Putamen (tissue), 1 donor: ENCODE measurements at regions not wholly inside any gene's neighbourhood (a gene's known extent, or its start where the extent isn't known, plus 50 kb on each side); places are given as distances from the start of the nearest gene placed in this dataset.
"Not testable (repeated sequence)": the region's sequence is repeated elsewhere in the genome, so short reads cannot be mapped to it uniquely, and the experiment has no call there.

Source experiments
- DNase-seq: peaks from one replicate; pipeline ENCODE4 v3.0.0-alpha.2; 2016; ENCODE audit warnings: low spot score

- no peak for DNase-seq
These were observed 223.2 kb downstream of the MTHFS start for GRCh38 chr15:79673416-79674123.

DNA sequence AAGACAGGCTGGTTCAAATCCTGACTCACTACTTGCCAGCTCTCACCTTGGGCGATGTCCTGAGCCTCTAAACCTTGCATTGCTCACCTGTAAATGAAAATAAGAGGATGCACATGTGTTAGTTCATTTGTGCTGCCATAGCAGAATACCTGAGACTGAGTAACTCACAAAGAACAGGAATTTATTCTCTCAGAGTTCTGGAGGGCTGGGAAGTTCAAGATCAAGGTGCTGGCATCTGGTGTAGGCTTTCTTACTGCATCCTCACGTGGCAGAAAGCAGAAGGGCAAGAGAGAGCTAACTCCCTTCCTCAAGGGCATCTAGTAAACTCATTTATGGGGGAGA is 222.7 kb downstream of the MTHFS start:
- no peak for DNase-seq

GRCh38 chr15:79675982-79676381 is 220.8 kb downstream of the MTHFS start:
- no peak for DNase-seq

- DNase-seq: no peak
These were observed 220.2 kb downstream of the MTHFS start for GRCh38 chr15:79676621-79677020.

DNA sequence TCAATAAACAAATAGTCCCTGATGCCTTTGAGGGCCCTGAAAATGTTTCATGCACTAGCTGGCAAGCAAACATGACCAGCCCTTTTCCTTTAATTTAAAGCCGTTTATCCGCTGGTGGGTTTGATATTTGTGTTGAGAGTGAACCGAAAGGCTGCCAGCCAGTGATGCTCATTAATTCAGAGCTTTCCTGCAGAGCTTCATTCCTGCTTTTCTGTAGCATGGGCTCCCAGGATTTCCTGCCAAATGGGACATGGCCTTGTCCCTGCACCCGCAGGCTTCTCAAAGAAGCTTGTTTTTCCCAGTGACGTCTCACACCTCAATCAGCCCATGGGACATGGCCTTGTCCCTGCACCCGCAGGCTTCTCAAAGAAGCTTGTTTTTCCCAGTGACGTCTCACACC is 219.6 kb downstream of the MTHFS start:
- DNase-seq: no peak

- DNase-seq: no peak
These were observed 218.6 kb downstream of the MTHFS start for GRCh38 chr15:79678032-79678701.

GRCh38 chr15:79680720-79681119 is 216.1 kb downstream of the MTHFS start:
- no peak for DNase-seq

DNA sequence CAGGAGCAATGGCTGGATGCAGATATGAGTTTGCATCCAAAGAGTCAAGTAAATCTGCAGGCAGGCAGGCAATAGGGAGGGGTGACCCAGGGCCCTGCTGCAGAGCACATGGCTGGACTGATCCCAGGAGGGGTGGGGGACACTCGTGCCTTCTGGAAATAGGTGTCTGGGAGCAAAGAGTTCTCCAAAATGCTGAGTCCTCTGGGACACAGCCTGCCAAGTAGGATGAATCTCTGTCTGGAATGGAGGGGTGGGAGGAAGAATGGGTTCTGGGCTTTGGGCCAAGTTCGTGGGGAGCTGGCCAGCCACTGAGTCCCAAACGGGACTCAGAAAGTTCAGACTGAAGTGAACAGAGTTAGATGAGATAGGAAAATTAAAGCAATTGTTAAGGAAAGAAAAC is 214.5 kb downstream of the MTHFS start:
- peak; percentile 5 for DNase-seq

DNA sequence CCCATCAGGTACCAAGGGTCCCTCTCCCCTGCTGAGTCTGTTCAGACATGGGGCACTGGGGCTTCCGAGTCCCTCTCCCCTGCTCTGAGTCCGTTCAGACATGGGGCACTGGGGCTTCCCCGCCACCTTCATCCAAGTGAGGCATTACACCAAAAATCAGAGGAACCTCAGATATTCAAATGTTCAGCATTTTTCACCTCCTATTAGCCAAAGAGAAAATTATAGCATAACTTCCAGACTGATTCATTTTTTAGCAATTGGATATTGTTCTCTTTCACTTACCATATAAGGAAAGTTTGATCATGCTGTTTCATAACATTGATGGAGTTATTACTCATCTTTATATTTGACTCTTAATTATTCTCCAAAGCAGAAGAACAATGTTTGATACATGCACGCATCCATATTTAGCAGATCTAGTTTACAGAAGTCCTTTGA is 213.9 kb downstream of the MTHFS start:
- no peak for DNase-seq

- DNase-seq: no peak
These were observed 207.8 kb downstream of the MTHFS start for GRCh38 chr15:79689030-79689429.

DNA sequence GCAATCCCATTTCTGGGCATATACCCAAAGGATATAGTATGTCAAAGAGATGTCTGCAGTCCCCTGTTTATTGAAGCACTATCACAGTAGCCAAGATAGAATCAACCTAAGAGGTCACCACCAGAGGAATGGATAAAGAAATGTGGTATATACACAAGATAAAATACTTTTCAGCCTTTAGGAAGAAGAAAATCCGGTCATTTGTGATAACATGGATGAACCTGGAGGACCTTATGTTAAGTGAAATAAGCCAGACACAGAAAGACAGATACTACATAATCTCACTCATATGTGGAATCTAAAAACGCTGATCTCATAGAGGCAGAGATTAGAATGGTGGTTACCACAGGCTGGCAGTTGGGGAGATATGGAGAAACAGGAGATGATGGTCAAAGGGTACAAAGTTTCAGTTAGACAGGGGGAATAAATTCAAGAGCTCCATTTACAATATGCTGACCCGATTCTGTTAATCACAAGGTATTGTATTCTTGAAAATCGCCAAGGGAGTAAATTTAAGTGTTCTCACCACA is 195.8 kb downstream of the MTHFS start:
- DNase-seq: no peak

- DNase-seq: no peak
These were observed 194.2 kb downstream of the MTHFS start for GRCh38 chr15:79702621-79703020.

- DNase-seq: no peak
These were observed 175.6 kb downstream of the MTHFS start for GRCh38 chr15:79721256-79721655.

DNA sequence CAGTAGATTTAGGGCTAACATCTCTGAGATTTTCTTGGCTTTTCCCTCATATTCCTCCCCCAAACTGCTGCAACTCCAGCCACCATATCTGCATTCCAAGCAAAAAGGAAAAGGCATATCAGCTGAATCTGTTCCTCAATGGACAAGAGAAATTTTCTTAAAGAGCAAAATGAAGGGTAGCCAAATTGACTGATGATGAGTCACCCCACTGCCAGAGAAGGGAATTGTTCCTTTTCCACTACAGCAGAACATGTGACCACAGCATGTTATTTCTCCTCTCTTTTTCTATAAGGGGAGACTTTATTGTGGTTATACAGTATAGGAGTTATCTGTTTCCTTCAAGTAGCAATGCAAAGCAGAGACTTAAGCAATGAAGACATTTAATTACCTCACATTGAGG is 172.5 kb downstream of the MTHFS start:
- DNase-seq: no peak

GRCh38 chr15:79724804-79725203 is 172.0 kb downstream of the MTHFS start:
- DNase-seq: no peak

DNA sequence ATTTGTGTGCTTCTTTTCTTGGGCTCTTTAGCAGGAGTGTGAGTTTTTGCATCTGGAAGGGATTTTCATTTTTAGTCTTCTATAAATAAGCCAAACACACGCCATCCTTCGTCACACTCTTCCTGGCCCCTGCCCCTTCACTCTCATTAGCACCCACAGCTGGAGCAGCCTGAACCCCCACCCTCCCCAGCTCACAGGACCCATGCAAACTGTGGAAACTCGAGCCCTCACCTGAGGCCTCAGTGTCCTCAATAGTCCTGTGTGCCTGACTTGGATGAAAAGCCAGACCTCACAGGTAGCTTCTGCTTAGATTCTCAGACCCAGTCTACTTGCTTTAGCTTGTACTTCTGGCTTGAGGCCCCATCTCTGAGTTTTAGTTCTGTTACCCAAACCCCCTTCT is 167.9 kb downstream of the MTHFS start:
- DNase-seq: no peak

GRCh38 chr15:79736435-79737000 is 160.3 kb downstream of the MTHFS start:
- no peak for DNase-seq

DNA sequence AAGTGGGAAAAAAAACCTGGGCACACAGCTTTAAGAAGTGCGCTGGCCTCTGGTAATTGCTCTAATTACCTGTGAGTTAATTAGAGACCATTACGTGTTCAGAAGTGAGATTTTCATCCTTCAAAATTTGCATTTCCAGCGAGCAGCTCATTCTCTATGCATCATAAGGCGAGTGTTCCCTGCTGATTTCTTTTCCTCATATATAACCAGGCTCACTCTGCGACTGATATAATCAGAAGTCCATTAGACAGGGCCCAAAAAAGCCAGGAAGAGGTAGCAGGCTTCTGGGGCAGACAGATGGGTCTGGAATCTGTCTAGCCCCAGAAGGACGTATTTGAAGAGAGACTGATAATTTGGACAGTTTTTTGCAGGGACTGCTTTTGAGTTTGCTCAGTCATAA is 158.7 kb downstream of the MTHFS start:
- no peak for DNase-seq

DNA sequence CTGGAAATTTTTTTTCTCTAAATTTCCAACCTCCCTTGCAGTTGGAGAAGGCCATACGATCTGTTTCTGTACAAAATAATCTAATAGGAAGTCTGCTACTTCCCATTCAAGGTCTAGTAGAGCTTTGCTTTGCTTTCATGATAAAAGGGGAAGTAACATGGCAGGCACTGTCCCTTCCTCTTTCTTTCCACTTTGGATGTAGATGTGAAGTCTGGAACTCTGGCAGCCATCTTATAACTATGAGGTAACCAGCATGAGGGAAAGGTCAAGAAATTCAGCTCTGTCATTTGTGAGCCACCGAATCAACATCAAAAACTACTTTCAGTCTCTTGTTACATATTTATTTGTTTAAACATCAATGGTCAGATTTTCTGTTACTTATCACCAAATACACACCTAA is 156.3 kb downstream of the MTHFS start:
- no peak for DNase-seq

DNA sequence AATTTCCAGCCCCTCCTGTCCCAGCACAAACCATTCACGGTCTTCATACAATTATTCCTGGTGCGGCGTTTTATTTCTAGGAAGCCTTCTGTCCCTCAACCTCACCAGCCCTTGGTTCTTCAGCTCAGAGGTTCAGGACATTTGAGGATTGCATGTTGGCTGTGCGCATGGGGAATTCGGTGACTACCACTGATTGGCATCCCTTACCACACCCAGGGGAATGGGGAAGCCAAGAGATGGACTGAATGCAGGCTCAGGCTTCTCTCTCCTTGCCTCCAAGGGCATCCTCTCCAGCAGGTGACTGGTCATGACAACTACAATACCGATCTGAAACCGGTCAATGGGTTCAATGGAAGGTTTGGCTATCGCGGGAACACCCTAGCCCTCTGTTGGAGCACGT is 153.8 kb downstream of the MTHFS start:
- DNase-seq: no peak

GRCh38 chr15:79744485-79744884 is 152.3 kb downstream of the MTHFS start:
- not testable (repeated sequence) for DNase-seq

DNA sequence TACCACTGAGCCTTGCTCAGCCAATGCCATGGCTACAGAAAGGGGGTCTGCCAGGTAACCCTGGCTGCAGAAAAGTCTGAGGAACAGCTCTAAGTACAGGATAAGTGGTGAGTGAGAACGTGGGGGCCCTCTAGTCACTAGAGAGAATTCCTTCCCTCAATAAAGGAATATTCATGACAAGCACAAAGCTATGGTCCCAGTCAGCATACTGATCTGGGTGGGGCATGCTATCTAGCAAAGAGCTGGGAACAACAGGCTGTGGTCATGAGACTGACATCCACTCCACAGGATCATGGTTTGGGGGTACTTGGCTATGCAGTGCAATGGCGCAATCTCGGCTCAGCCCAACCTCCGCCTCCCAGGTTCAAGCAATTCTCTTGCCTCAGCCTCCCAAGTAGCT is 140.4 kb downstream of the MTHFS start:
- DNase-seq: no peak

DNA sequence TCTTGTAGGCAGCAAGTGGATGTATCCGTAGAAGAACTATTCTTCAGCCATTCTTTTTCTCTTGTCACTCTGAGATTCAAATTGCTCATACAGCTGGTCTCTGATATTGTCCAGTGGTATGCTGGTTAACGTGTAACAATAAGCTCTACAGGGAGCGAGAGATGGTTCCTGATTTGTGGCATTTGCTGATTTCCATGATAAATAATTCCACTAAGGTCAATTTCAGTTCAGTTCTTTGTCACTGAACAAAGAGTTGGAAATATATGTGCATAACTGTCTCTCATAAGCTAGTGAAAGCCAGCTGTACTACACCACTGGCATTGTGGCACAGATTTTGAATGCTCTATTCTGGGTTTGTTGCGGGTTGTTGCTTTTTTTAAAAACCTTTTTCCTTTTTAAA is 131.7 kb downstream of the MTHFS start:
- DNase-seq: no peak
